K562 (cell line): ENCODE measurements at regions not wholly inside any gene's neighbourhood (a gene's known extent, or its start where the extent isn't known, plus 50 kb on each side); places are given as distances from the start of the nearest gene placed in this dataset.

Source experiments
- ATAC-seq: fragments of 200-7000 bp; cut with Tn5 transposase; 3 replicates; pipeline ENCODE4 v1.9.1; 2020; ENCODE audit warnings: moderate library complexity
- BruUV-seq: library from RNA; stranded (reverse); fragments of 400-500 nt; replicated peaks from 2 replicates; lab custom pipeline; 2021; lab: Mats Ljungman, UMichigan
- CTCF ChIA-PET: fragments of 300-600 bp; formaldehyde crosslinking; extraction: SDS; loops from one replicate; lab custom pipeline; 2021; ENCODE audit warnings: low intra/inter-chr PET ratio; lab: Yijun Ruan, JAX
- POLR2A ChIA-PET: fragments of 300-600, 350-650 bp; sonication (Branson Sonifier 250); formaldehyde crosslinking; extraction: SDS; loops from one replicate; lab custom pipeline; 2021; ENCODE audit warnings: antibody characterized with exemption, inconsistent platforms; lab: Yijun Ruan, JAX
- DNase-seq, 4 experiments: peaks; one replicate each; pipeline versions ENCODE4 v3.0.0 to v3.0.0-alpha.2; 2011 to 2018; ENCODE audit warnings: low spot score in 3 of 4, mixed read lengths in 3 of 4; ENCODE audit errors: extremely low read depth in 1 of 4
- FAIRE-seq: peaks from 2 replicates; lab custom pipeline; 2011; peaks lifted over from hg19 to GRCh38; lab: Jason Lieb, UNC
- H2AFZ ChIP-seq: 2 replicates; pipeline ENCODE4 v1.6.0; 2011; ENCODE audit warnings: low read depth, low read length, control low read depth, inconsistent platforms
- H3K27ac ChIP-seq: fragments of 200-600 bp; 3 replicates; pipeline ENCODE4 v1.8.0; 2011; ENCODE audit warnings: low read depth, mild to moderate bottlenecking, control low read depth, inconsistent platforms, low read length, moderate library complexity, mixed read lengths; ENCODE audit errors: extremely low read depth
- H3K27me3 ChIP-seq, 2 experiments: fragments of 300-600 bp in 1 of 2; 2 replicates in 1 of 2; 3 replicates in 1 of 2; pipeline versions ENCODE4 v1.6.0 to v1.8.0; 2011; ENCODE audit warnings: inconsistent platforms in 2 of 2, low read length in 2 of 2, mild to moderate bottlenecking in 1 of 2, mixed read lengths in 1 of 2, moderate library complexity in 1 of 2; ENCODE audit not compliant: control insufficient read depth in 2 of 2, insufficient read depth in 2 of 2
- H3K36me3 ChIP-seq: fragments of 300-600 bp; 3 replicates; pipeline ENCODE4 v1.8.0; 2011; ENCODE audit warnings: mild to moderate bottlenecking, low read length, inconsistent platforms; ENCODE audit not compliant: control insufficient read depth, insufficient read depth
- H3K4me1 ChIP-seq, 2 experiments: fragments of 200-600 bp in 1 of 2; replicated peaks in 1 of 2; 2 replicates in 1 of 2; 3 replicates in 1 of 2; pipeline versions ENCODE4 v1.5.1 to v1.8.0; 2011; ENCODE audit warnings: inconsistent platforms in 2 of 2, low read length in 2 of 2, mild to moderate bottlenecking in 1 of 2, mixed read lengths in 1 of 2, moderate library complexity in 1 of 2; ENCODE audit not compliant: control insufficient read depth in 2 of 2, insufficient read depth in 2 of 2
- H3K4me2 ChIP-seq: 2 replicates; pipeline ENCODE4 v1.6.1; 2011; ENCODE audit warnings: low read length, control low read depth, inconsistent platforms, mixed read lengths; ENCODE audit not compliant: insufficient read depth
- H3K4me3 ChIP-seq: fragments of 200-600 bp; sonication (generic), shearing (Covaris generic); 2 replicates; pipeline ENCODE4 v1.5.1; 2016; ENCODE audit warnings: control low read depth, inconsistent platforms
- H3K79me2 ChIP-seq: fragments of 200-600 bp; 3 replicates; pipeline ENCODE4 v1.8.0; 2011; ENCODE audit warnings: low read length, inconsistent platforms; ENCODE audit not compliant: control insufficient read depth, insufficient read depth
- H3K9ac ChIP-seq, 2 experiments: 2 replicates each; pipeline versions ENCODE4 v1.6.0 to v1.6.1; 2011; ENCODE audit warnings: low read depth in 2 of 2, low read length in 2 of 2, control low read depth in 1 of 2, inconsistent platforms in 1 of 2, mild to moderate bottlenecking in 1 of 2, mixed read lengths in 1 of 2; ENCODE audit not compliant: insufficient read depth in 1 of 2
- H3K9me1 ChIP-seq: one replicate; pipeline ENCODE4 v1.6.0; 2011; ENCODE audit warnings: inconsistent platforms, mild to moderate bottlenecking, low read length, moderate library complexity; ENCODE audit not compliant: control insufficient read depth, insufficient read depth
- H3K9me3 ChIP-seq: replicated peaks from 2 replicates; pipeline ENCODE4 v1.5.1; 2011; ENCODE audit warnings: low read depth, low read length, inconsistent platforms; ENCODE audit not compliant: control insufficient read depth, insufficient read depth
- H4K20me1 ChIP-seq: replicated peaks from 2 replicates; pipeline ENCODE4 v1.6.1; 2011; ENCODE audit warnings: low read length, inconsistent platforms, mixed read lengths; ENCODE audit not compliant: control insufficient read depth, insufficient read depth
- BRD9 ChIP-seq: fragments of 450-650 bp; IDR thresholded peaks from 2 replicates; pipeline ENCODE4 v1.6.1; 2018; ENCODE audit warnings: low read depth; ENCODE audit not compliant: partially characterized antibody
- CBFA2T3 ChIP-seq: fragments of 450-650 bp; IDR thresholded peaks from 2 replicates; pipeline ENCODE4 v1.6.1; 2017
- HMGN3 ChIP-seq: IDR thresholded peaks from 2 replicates; pipeline ENCODE4 v1.6.1; 2011; ENCODE audit warnings: borderline replicate concordance, low read depth, mild to moderate bottlenecking, mixed read lengths, low read length; ENCODE audit not compliant: insufficient read length; ENCODE audit errors: extremely low read depth
- KLF16 ChIP-seq: IDR thresholded peaks from 2 replicates; pipeline ENCODE4 v1.6.1; 2016; ENCODE audit warnings: antibody characterized with exemption
- NELFE ChIP-seq: IDR thresholded peaks from 2 replicates; pipeline ENCODE4 v1.6.1; 2011; ENCODE audit warnings: mild to moderate bottlenecking; ENCODE audit not compliant: insufficient read depth, insufficient read length
- PHB ChIP-seq: fragments of 250-450 bp; sonication (Bioruptor Pico); IDR thresholded peaks from 2 replicates; pipeline ENCODE4 v1.5.0; 2021
- POLR2B ChIP-seq: fragments of 450-650 bp; IDR thresholded peaks from 2 replicates; pipeline ENCODE4 v1.6.1; 2018; ENCODE audit warnings: low read depth; ENCODE audit not compliant: partially characterized antibody
- SFPQ ChIP-seq: fragments of 200-400 bp; formaldehyde crosslinking; IDR thresholded peaks from 2 replicates; pipeline ENCODE4 v1.6.1; 2017; ENCODE audit warnings: mild to moderate bottlenecking, low read depth, low read length, moderate library complexity
- SPI1 ChIP-seq: IDR thresholded peaks from 2 replicates; pipeline ENCODE4 v1.6.1; 2011; ENCODE audit warnings: low read depth, low read length, control low read depth, borderline replicate concordance
- YY1 ChIP-seq, 3 experiments: IDR thresholded peaks; 2 replicates each; pipeline ENCODE4 v1.6.1; 2011; ENCODE audit warnings: low read length in 2 of 3, mild to moderate bottlenecking in 2 of 3, moderate library complexity in 2 of 3, borderline replicate concordance in 1 of 3, control low read depth in 1 of 3, low read depth in 1 of 3; ENCODE audit not compliant: insufficient read depth in 3 of 3, insufficient replicate concordance in 2 of 3, control insufficient read depth in 1 of 3, insufficient read length in 1 of 3; ENCODE audit errors: extremely low read depth in 1 of 3
- WGBS: fragments of 100-300 bp; shearing (Covaris generic); methylation state at CpG from one replicate; pipeline ENCODE4 v1.1.6; 2016; ENCODE audit warnings: low coverage, mixed read lengths; ENCODE audit not compliant: insufficient coverage; ENCODE audit errors: missing lambda C conversion rate; 5-methylcytosine and 5-hydroxymethylcytosine counted together
- in situ Hi-C: fragments of 300-500 bp; cut with MboI; formaldehyde crosslinking; loops from 4 replicates; pipeline ENCODE4 v1.15.0; 2018; ENCODE audit warnings: inconsistent platforms, mixed read lengths
- intact Hi-C: fragments of 100-400 bp; cut with micrococcal nuclease; formaldehyde crosslinking; loops from 2 replicates; pipeline ENCODE4 v1.14.2; 2022

DNA sequence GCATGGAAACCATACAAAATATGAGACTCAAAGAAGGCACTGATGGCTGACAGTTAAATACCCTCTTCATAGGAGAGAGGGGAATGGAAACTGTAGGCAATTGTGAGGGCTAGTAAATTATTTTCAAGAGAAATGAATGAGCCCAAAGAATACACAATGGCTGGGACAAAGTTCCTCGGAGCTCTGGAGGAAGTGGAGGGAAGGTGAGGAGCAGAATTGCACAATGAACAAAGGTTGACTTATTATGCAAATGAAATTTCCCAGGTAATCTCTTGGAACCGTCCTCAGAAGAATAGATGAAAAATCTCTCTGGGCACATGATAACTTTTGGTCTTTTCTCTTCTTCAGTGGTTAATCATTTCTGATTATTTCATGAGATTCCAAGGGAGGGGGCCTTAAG is 202.6 kb upstream of the VCX start:
- no peaks in the 10 kb centered on the region for H3K9me3 ChIP-seq
- BruUV-seq = no TSS peak
- ATAC-seq = no peak
- no peaks in the 10 kb centered on the region for H3K9me1 ChIP-seq
- ChIA-PET POLR2A (no interaction called here), CTCF (no interaction called here)
- H3K9ac ChIP-seq = no peak overlapping the region
- no peak for DNase-seq
- H3K4me1 ChIP-seq = no peaks in the 10 kb centered on the region
- no peaks in the 10 kb centered on the region for H3K27me3 ChIP-seq
- in situ Hi-C loops (no loop called here), intact Hi-C loops (no loop called here)
- no peaks in the 10 kb centered on the region for H3K36me3 ChIP-seq
- no peak overlapping the region for H2AFZ ChIP-seq
- 0% methylated on average over 2 of the region's 2 CpGs for WGBS
- no peaks in the 10 kb centered on the region for H3K79me2 ChIP-seq
- no peak overlapping the region for H3K4me3 ChIP-seq
- H3K27ac ChIP-seq = no peak overlapping the region
- TF ChIP-seq POLR2B (no peak), HMGN3 (no peak), NELFE (no peak), KLF16 (no peak), BRD9 (no peak), PHB (CRISPR knock-in tag) (no peak), YY1 (IDR thresholded peaks at IDR 0.05; ENCODE audit: borderline replicate concordance in 1 of 3, control insufficient read depth in 1 of 3, extremely low read depth in 1 of 3, insufficient read depth in 3 of 3, insufficient read length in 1 of 3, insufficient replicate concordance in 2 of 3, low read depth in 1 of 3, low read length in 2 of 3) (no peak), CBFA2T3 (no peak), SFPQ (no peak), SPI1 (no peak)
- no peaks in the 10 kb centered on the region for H4K20me1 ChIP-seq
- no peak for FAIRE-seq
- H3K4me2 ChIP-seq = no peak overlapping the region
